Esophagus squamous epithelium (tissue), 4 donors: ENCODE measurements at regions not wholly inside any gene's neighbourhood (a gene's known extent, or its start where the extent isn't known, plus 50 kb on each side); places are given as distances from the start of the nearest gene placed in this dataset.

Experiments
- CTCF ChIP-seq, 6 experiments: fragments of 450-650 bp in 4 of 6; fragments of 200-600 bp in 2 of 6; sonication (generic) in 2 of 6; IDR thresholded peaks; one replicate each; pipeline ENCODE4 v1.5.1; 2016 to 2019; ENCODE audit warnings: antibody characterized with exemption in 6 of 6, mild to moderate bottlenecking in 4 of 6, moderate library complexity in 4 of 6
- POLR2A ChIP-seq, 4 donors: fragments of 450-650 bp; IDR thresholded peaks; one replicate each; pipeline ENCODE4 v1.6.1; 2017; ENCODE audit warnings: antibody characterized with exemption in 4 of 4, mild to moderate bottlenecking in 4 of 4, moderate library complexity in 3 of 4

- TF ChIP-seq POLR2A (IDR thresholded peaks at IDR 0.05) (no peak), CTCF (IDR thresholded peaks at IDR 0.05) (no peak)
Observed at GRCh38 chr21:19914028-19914427, 1084.2 kb upstream of the NCAM2 start.
